Astrocyte of the cerebellum (primary cell): ENCODE measurements at regions not wholly inside any gene's neighbourhood (a gene's known extent, or its start where the extent isn't known, plus 50 kb on each side); places are given as distances from the start of the nearest gene placed in this dataset.

Experiments
- DNase-seq: peaks from one replicate; pipeline ENCODE4 v3.0.0-alpha.2; 2011; ENCODE audit warnings: low read depth
- H3K4me3 ChIP-seq: 2 replicates; pipeline ENCODE4 v1.5.1; 2011; ENCODE audit warnings: mild to moderate bottlenecking, low read depth, low read length, moderate library complexity
- CTCF ChIP-seq: IDR thresholded peaks from 2 replicates; pipeline ENCODE4 v1.5.1; 2012; ENCODE audit warnings: low read length, low read depth, moderate library complexity, mild to moderate bottlenecking; ENCODE audit errors: missing control alignments
- in situ Hi-C: cut with HindIII; loops from 2 replicates; pipeline ENCODE4 v1.10.0; 2017; ENCODE audit warnings: low sequenced_read_pairs

GRCh38 chr2:11009891-11010290 lies 98.2 kb downstream of the KCNF1 start:
- H3K4me3 ChIP-seq, result no peak overlapping the region
- in situ Hi-C loops, result loop anchor here (5.0 kb wide), 1 partner anchor 37 kb away; no protein-coding TSS in a partner anchor
- no peak for DNase-seq
- no peak for TF ChIP-seq CTCF

- DNase-seq, result no peak
- in situ Hi-C loops, result loop anchor here (5.0 kb wide), 1 partner anchor 36 kb away; no protein-coding TSS in a partner anchor
- no peak for TF ChIP-seq CTCF
- H3K4me3 ChIP-seq, result no peak overlapping the region
These were observed 99.6 kb downstream of the KCNF1 start for GRCh38 chr2:11011359-11011758.

GRCh38 chr2:11012131-11012693 lies 100.5 kb downstream of the KCNF1 start:
- no peak overlapping the region for H3K4me3 ChIP-seq
- TF ChIP-seq CTCF, result no peak
- no peak for DNase-seq
- in situ Hi-C loops, result loop anchor here (5.0 kb wide), 1 partner anchor 35 kb away; no protein-coding TSS in a partner anchor

DNA sequence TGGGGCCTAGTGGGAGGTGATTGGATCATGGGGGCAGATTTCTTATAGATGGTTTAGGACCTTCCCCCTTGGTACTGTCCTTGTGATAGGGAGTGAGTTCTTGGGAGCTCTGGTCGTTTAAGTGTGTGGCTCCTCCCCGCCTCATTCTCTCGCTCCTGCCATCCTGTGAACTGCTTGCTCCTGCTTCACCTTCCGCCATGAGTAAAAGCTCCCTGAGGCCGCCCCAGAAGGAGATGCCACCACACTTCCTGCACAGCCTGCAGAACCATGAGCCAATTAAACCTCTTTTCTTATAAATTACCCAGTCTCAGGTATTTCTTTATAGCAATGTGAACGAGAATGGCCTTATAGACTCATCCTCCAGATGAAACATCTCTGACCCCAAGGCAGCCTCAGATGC lies 101.5 kb downstream of the KCNF1 start:
- no peak overlapping the region for H3K4me3 ChIP-seq
- DNase-seq, result no peak
- in situ Hi-C loops, result loop anchor here (5.0 kb wide), 1 partner anchor 34 kb away; no protein-coding TSS in a partner anchor
- TF ChIP-seq CTCF, result no peak

DNA sequence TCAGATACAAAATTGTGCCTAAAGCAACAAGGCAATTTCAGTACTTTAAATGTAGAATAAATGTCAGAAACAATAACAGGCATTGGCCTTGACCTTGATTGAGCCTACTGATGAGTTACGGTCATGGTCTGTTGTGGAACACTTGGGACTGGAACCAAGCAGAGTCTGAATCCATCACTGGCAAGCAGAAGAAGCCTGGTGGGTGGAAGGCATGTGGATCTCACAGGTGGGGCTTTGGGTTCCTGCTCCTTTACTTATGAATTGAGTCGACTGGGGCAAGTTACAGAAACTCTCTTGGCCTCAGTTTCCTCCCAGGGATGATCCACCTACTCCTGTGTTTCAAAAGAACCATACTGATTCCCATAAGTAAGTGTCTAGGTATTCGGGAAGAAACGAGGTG lies 102.3 kb downstream of the KCNF1 start:
- no peak for DNase-seq
- no peak for TF ChIP-seq CTCF
- in situ Hi-C loops, result loop anchor here (5.0 kb wide), 1 partner anchor 33 kb away; no protein-coding TSS in a partner anchor
- H3K4me3 ChIP-seq, result no peak overlapping the region

DNA sequence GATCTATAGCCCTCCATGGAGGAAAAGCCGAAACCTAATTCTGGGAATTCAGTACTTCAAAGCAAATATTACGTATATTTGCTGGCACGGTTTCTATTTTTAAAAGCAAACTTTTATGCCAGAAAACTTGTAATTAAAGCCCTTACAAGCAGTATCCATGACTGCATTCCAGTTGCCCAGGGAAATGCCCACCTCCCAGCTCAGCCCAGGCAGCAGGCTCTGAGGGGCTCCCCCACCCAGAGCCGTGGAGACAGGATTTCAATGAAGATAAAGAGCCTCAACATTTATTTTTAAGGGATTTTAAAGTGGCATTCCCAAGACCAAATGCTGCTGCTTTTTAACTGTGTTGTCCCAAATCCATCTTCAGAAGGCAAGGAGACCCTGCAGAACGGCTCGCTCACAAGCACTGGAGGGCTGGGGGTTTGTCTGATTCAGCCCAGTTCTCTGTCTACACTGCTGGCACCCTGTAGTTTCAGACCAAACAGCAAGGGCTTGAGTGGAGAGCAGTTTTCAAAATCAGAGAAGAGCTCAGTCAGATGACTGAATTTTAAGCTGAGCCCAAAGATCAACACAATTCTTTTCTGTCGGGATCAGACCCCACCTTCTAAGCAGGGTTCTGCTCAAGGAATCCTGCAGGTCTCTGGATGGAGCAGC lies 105.1 kb downstream of the KCNF1 start:
- in situ Hi-C loops, result no loop called here
- TF ChIP-seq CTCF, result no peak
- no peak overlapping the region for H3K4me3 ChIP-seq
- no peak for DNase-seq
